Stomach (tissue), 8 donors: ENCODE measurements at regions not wholly inside any gene's neighbourhood (a gene's known extent, or its start where the extent isn't known, plus 50 kb on each side); places are given as distances from the start of the nearest gene placed in this dataset.

Experiments
- DNase-seq, 2 donors: peaks; one replicate each; pipeline versions ENCODE4 v3.0.0 to v3.0.0-alpha.2; 2013 to 2019
- H3K27ac ChIP-seq, 5 donors: fragments of 200-600 bp in 4 of 5; sonication (generic) in 4 of 5; one replicate each; pipeline ENCODE4 v1.5.1; 2013 to 2019; ENCODE audit warnings: mild to moderate bottlenecking in 1 of 5, moderate library complexity in 1 of 5
- H3K27me3 ChIP-seq, 3 donors: fragments of 200-600 bp; sonication (generic); one replicate each; pipeline ENCODE4 v1.5.1; 2017 to 2019; ENCODE audit warnings: mixed run types in 1 of 3
- H3K36me3 ChIP-seq, 4 donors: fragments of 200-600 bp; sonication (generic); 1 replicate in 3 of 4; 2 replicates in 1 of 4; pipeline ENCODE4 v1.5.1; 2016 to 2019
- H3K4me1 ChIP-seq, 4 donors: fragments of 200-600 bp; sonication (generic); one replicate each; pipeline ENCODE4 v1.5.1; 2016 to 2019
- H3K4me3 ChIP-seq, 4 donors: fragments of 200-600 bp; sonication (generic) in 3 of 4; one replicate each; pipeline ENCODE4 v1.5.1; 2016 to 2019; ENCODE audit warnings: mild to moderate bottlenecking in 1 of 4
- H3K9me3 ChIP-seq, 4 donors: fragments of 200-600 bp; sonication (generic); one replicate each; pipeline ENCODE4 v1.5.1; 2016 to 2019
- CTCF ChIP-seq, 7 experiments: fragments of 450-650 bp in 4 of 7; fragments of 200-600 bp in 3 of 7; sonication (generic) in 3 of 7; IDR thresholded peaks; one replicate each; pipeline ENCODE4 v1.5.1; 2016 to 2019; ENCODE audit warnings: antibody characterized with exemption in 7 of 7, control low read depth in 2 of 7, mild to moderate bottlenecking in 1 of 7
- EP300 ChIP-seq: sonication (generic); formaldehyde crosslinking; IDR thresholded peaks from one replicate; pipeline ENCODE4 v1.6.1; 2017; ENCODE audit warnings: antibody characterized with exemption
- POLR2A ChIP-seq, 4 donors: fragments of 450-650 bp; IDR thresholded peaks; one replicate each; pipeline ENCODE4 v1.6.1; 2016; ENCODE audit warnings: antibody characterized with exemption in 4 of 4, control low read depth in 2 of 4, mild to moderate bottlenecking in 1 of 4, moderate library complexity in 1 of 4
- POLR2AphosphoS5 ChIP-seq, 3 donors: sonication (generic); formaldehyde crosslinking; IDR thresholded peaks; one replicate each; pipeline ENCODE4 v1.6.1; 2016; ENCODE audit warnings: antibody characterized with exemption in 3 of 3
- WGBS, 5 donors: extraction: QIAGEN DNeasy Blood & Tissue Kit in 3 of 5; methylation state at CpG; one replicate each; pipeline versions ENCODE4 v1.1.5 to v1.1.7; 2013 to 2018; 5-methylcytosine and 5-hydroxymethylcytosine counted together
- intact Hi-C: fragments of 100-400 bp; cut with DNase I; formaldehyde crosslinking; loops from one replicate; pipeline ENCODE4 v1.15.1; 2023; ENCODE audit warnings: low total_unique reads
- donor health status: healthy with polysubstance abuse.
- donor health status: Bipolar disorder and iron deficiency.
- donor health status: healthy.

- H3K27ac ChIP-seq: no peak overlapping the region
- no peak for DNase-seq
- no peak overlapping the region for H3K4me3 ChIP-seq
- peaks cover 0 to 9% (median 0%) of the 10 kb centered on the region in 4 donors for H3K9me3 ChIP-seq
- H3K36me3 ChIP-seq: no peaks in the 10 kb centered on the region
- no peak for TF ChIP-seq EP300
- no peak for TF ChIP-seq POLR2AphosphoS5 (IDR thresholded peaks at IDR 0.05)
- TF ChIP-seq POLR2A (IDR thresholded peaks at IDR 0.05): no peak
- no peak for TF ChIP-seq CTCF (IDR thresholded peaks at IDR 0.05)
- 53 to 75% (median 68%) methylated on average over 3 of the region's 3 CpGs for WGBS, 5 donors
- intact Hi-C loops: no loop called here
- no peaks in the 10 kb centered on the region for H3K4me1 ChIP-seq
- no peaks in the 10 kb centered on the region for H3K27me3 ChIP-seq
Observed at GRCh38 chr15:46917721-46918252, 799.5 kb upstream of the SEMA6D start.

GRCh38 chr15:46918462-46919140 lies 798.7 kb upstream of the SEMA6D start:
- no peak for TF ChIP-seq POLR2A (IDR thresholded peaks at IDR 0.05)
- no peak for TF ChIP-seq CTCF (IDR thresholded peaks at IDR 0.05)
- no peak for TF ChIP-seq EP300
- TF ChIP-seq POLR2AphosphoS5 (IDR thresholded peaks at IDR 0.05): no peak
- H3K4me3 ChIP-seq: no peak overlapping the region
- H3K27me3 ChIP-seq: no peaks in the 10 kb centered on the region
- H3K4me1 ChIP-seq: no peaks in the 10 kb centered on the region
- 82 to 85% (median 84%) methylated on average over 20 of the region's 20 CpGs for WGBS, 5 donors
- no peak for DNase-seq
- no peak overlapping the region for H3K27ac ChIP-seq
- peaks cover 0 to 9% (median 0%) of the 10 kb centered on the region in 4 donors for H3K9me3 ChIP-seq
- no peaks in the 10 kb centered on the region for H3K36me3 ChIP-seq
- intact Hi-C loops: no loop called here

DNA sequence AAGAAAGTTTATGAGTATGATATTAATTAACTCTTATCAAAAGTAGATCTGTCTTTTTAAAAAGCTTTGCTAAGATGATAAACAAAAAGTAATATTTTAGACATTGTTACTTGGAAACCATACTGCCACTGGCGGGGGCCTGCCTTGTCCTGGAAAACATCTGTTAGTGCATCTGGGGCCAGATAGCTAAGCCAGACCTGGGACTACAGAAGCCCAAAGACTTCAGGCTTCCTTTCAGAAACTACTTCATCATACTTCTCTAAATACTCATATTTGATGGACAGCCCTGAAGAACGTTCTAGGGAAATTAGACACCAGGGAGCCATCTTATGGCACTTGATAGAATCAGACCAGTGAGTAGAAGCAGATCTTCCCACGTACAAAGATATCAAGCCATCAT lies 795.4 kb upstream of the SEMA6D start:
- no peak for DNase-seq
- Histone ChIP-seq H3K9me3 (peaks cover 0 to 9% (median 0%) of the 10 kb centered on the region in 4 donors), H3K4me3 (no peak overlapping the region), H3K27ac (no peak overlapping the region), H3K4me1 (no peaks in the 10 kb centered on the region), H3K27me3 (no peaks in the 10 kb centered on the region), H3K36me3 (no peaks in the 10 kb centered on the region)
- intact Hi-C loops: no loop called here
- 48 to 67% (median 55%) methylated on average over 3 of the region's 3 CpGs for WGBS, 5 donors
- TF ChIP-seq POLR2A (IDR thresholded peaks at IDR 0.05) (no peak), POLR2AphosphoS5 (IDR thresholded peaks at IDR 0.05) (no peak), EP300 (no peak), CTCF (IDR thresholded peaks at IDR 0.05) (no peak)

DNA sequence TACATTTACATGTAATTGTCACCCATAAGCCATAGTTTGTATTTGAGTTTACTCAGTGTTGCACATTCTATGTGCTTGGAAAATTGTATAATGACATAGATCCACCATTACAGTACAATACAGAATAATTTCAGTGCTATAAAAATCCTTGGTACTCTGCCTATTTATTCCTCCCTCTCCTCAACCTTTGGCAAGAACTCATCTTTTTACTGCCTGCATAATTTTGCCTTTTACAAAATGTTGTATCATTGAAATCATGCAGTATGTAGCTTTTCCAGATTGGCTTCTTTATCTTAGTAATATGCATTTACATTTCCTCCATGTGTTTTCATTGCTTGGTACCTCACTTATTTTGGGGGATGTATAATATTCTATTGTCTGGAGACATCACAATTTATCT lies 786.9 kb upstream of the SEMA6D start:
- TF ChIP-seq POLR2A (IDR thresholded peaks at IDR 0.05) (no peak), CTCF (IDR thresholded peaks at IDR 0.05) (no peak), POLR2AphosphoS5 (IDR thresholded peaks at IDR 0.05) (no peak), EP300 (no peak)
- no peaks in the 10 kb centered on the region for H3K27me3 ChIP-seq

More for the DNA sequence above, 786.9 kb upstream of the SEMA6D start:
- Histone ChIP-seq H3K36me3 (no peaks in the 10 kb centered on the region), H3K27ac (no peak overlapping the region), H3K9me3 (no peaks in the 10 kb centered on the region), H3K4me1 (no peaks in the 10 kb centered on the region), H3K4me3 (no peak overlapping the region)
- DNase-seq: no peak
- intact Hi-C loops: no loop called here
